Suprapubic skin (tissue), 4 donors: ENCODE measurements at regions not wholly inside any gene's neighbourhood (a gene's known extent, or its start where the extent isn't known, plus 50 kb on each side); places are given as distances from the start of the nearest gene placed in this dataset.

Source experiments
- EP300 ChIP-seq: sonication (generic); formaldehyde crosslinking; IDR thresholded peaks from one replicate; pipeline ENCODE4 v1.6.1; 2017; ENCODE audit warnings: antibody characterized with exemption
- POLR2A ChIP-seq, 2 donors: fragments of 450-650 bp; IDR thresholded peaks; one replicate each; pipeline ENCODE4 v1.6.1; 2017; ENCODE audit warnings: antibody characterized with exemption in 2 of 2, mild to moderate bottlenecking in 2 of 2, moderate library complexity in 2 of 2
- POLR2AphosphoS5 ChIP-seq, 3 donors: sonication (generic); formaldehyde crosslinking; IDR thresholded peaks; one replicate each; pipeline ENCODE4 v1.6.1; 2017; ENCODE audit warnings: antibody characterized with exemption in 3 of 3
- TF ChIP-seq, protein P1 (sequence below), 2 donors: fragments of 200-600 bp in 1 of 2; fragments of 450-650 bp in 1 of 2; sonication (generic) in 1 of 2; IDR thresholded peaks; one replicate each; pipeline ENCODE4 v1.5.1; 2016 to 2019; ENCODE audit warnings: antibody characterized with exemption in 2 of 2, mild to moderate bottlenecking in 1 of 2, moderate library complexity in 1 of 2

DNA sequence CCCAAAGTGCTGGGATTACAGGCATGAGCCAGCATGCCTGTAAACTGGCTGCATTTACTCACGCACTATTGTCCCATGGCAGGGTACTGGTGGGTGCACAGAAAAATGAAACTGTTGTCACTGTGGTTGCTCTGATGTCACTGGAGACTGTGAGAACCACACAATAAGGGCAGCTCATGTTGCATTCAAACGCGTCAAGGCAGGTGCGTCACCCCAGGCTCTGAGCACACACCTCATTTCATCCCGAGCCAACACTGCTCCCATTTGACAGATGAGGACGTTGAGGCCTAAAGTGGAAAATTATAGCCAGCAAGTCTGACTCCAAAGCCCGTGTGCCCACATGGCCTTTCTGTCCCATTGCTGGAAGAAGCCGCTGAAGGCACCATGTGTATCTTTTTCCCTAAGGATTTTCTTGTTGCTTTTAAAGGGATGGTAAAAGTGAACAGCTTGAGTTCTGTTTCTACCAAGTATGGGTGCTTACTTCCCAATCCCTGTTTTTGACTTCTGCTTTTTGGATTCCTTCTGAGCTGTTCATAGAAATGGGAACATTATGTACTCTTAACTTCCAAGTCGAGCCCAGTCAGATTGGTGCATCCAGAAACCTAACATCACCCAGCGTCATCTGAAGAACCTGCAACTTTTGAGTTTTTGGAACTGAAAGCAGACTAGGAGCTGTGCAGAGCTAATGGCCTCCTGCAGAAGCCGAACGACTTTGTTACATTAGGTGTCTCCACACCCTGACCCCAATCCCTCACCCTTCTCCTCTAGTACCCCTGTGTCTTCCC lies 60.1 kb upstream of the CARD11 start:
- TF ChIP-seq, protein P1, sequence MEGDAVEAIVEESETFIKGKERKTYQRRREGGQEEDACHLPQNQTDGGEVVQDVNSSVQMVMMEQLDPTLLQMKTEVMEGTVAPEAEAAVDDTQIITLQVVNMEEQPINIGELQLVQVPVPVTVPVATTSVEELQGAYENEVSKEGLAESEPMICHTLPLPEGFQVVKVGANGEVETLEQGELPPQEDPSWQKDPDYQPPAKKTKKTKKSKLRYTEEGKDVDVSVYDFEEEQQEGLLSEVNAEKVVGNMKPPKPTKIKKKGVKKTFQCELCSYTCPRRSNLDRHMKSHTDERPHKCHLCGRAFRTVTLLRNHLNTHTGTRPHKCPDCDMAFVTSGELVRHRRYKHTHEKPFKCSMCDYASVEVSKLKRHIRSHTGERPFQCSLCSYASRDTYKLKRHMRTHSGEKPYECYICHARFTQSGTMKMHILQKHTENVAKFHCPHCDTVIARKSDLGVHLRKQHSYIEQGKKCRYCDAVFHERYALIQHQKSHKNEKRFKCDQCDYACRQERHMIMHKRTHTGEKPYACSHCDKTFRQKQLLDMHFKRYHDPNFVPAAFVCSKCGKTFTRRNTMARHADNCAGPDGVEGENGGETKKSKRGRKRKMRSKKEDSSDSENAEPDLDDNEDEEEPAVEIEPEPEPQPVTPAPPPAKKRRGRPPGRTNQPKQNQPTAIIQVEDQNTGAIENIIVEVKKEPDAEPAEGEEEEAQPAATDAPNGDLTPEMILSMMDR (IDR thresholded peaks at IDR 0.05): no peak
- TF ChIP-seq POLR2A (IDR thresholded peaks at IDR 0.05): no peak
- no peak for TF ChIP-seq EP300
- no peak for TF ChIP-seq POLR2AphosphoS5 (IDR thresholded peaks at IDR 0.05)
